ENCODE measurements at regions not wholly inside any gene's neighbourhood (a gene's known extent, or its start where the extent isn't known, plus 50 kb on each side); places are given as distances from the start of the nearest gene placed in this dataset.

DNA sequence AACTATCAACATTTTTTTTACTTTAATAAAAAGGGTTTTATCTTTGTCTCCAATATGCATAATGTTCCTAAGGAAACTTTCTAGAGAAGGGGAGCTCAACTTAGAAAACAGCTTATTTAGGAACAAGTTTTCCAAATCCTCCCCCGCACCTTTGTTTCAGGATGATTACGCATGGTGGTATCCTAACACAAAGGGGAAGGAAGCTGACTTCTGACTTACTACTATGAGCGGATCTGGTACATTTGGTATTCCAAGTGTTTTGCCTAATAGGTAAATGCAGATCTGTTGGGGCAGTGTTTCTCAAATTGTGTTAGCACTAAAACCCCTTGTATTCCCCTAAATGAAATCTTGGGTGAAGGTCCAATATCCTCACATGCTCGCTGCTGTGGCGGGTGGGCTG, 229.3 kb upstream of the KLF14 start:
- no peak for TF ChIP-seq POLR2AphosphoS5 (IDR thresholded peaks at IDR 0.05)
- no peak for TF ChIP-seq POLR2A (IDR thresholded peaks at IDR 0.05)
- TF ChIP-seq, protein P1, sequence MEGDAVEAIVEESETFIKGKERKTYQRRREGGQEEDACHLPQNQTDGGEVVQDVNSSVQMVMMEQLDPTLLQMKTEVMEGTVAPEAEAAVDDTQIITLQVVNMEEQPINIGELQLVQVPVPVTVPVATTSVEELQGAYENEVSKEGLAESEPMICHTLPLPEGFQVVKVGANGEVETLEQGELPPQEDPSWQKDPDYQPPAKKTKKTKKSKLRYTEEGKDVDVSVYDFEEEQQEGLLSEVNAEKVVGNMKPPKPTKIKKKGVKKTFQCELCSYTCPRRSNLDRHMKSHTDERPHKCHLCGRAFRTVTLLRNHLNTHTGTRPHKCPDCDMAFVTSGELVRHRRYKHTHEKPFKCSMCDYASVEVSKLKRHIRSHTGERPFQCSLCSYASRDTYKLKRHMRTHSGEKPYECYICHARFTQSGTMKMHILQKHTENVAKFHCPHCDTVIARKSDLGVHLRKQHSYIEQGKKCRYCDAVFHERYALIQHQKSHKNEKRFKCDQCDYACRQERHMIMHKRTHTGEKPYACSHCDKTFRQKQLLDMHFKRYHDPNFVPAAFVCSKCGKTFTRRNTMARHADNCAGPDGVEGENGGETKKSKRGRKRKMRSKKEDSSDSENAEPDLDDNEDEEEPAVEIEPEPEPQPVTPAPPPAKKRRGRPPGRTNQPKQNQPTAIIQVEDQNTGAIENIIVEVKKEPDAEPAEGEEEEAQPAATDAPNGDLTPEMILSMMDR (IDR thresholded peaks at IDR 0.05), result no peak
- TF ChIP-seq EP300 (IDR thresholded peaks at IDR 0.05), result no peak

All from sigmoid colon (tissue), 4 donors.